H9 (cell line): ENCODE measurements at regions not wholly inside any gene's neighbourhood (a gene's known extent, or its start where the extent isn't known, plus 50 kb on each side); places are given as distances from the start of the nearest gene placed in this dataset.

Experiments used
- DNase-seq: peaks from one replicate; pipeline ENCODE4 v3.0.0-alpha.2; 2017
- H2AFZ ChIP-seq: one replicate; pipeline ENCODE4 v1.6.1; 2013; ENCODE audit warnings: mild to moderate bottlenecking, low read length, control low read depth, moderate library complexity
- H2AK5ac ChIP-seq: 2 replicates; pipeline ENCODE4 v1.6.1; 2013; ENCODE audit warnings: low read length, control low read depth, mixed read lengths; ENCODE audit not compliant: insufficient read length
- H2BK120ac ChIP-seq: one replicate; pipeline ENCODE4 v1.6.1; 2013; ENCODE audit warnings: low read depth, mild to moderate bottlenecking, low read length, control low read depth, inconsistent platforms; ENCODE audit not compliant: poor library complexity, severe bottlenecking
- H2BK12ac ChIP-seq: 2 replicates; pipeline ENCODE4 v1.6.1; 2013; ENCODE audit warnings: low read length, control low read depth, mixed read lengths, low read depth; ENCODE audit not compliant: insufficient read length
- H2BK15ac ChIP-seq: 2 replicates; pipeline ENCODE4 v1.6.1; 2013; ENCODE audit warnings: low read depth, low read length, control low read depth
- H2BK20ac ChIP-seq: one replicate; pipeline ENCODE4 v1.6.1; 2013; ENCODE audit warnings: low read depth, mild to moderate bottlenecking, low read length, control low read depth, inconsistent platforms; ENCODE audit not compliant: poor library complexity, severe bottlenecking
- H2BK5ac ChIP-seq: 2 replicates; pipeline ENCODE4 v1.6.1; 2013; ENCODE audit warnings: low read length, control low read depth, mixed read lengths; ENCODE audit not compliant: insufficient read length
- H3K14ac ChIP-seq: 2 replicates; pipeline ENCODE4 v1.6.1; 2013; ENCODE audit warnings: low read length, control low read depth; ENCODE audit not compliant: insufficient read depth
- H3K18ac ChIP-seq: 2 replicates; pipeline ENCODE4 v1.6.1; 2013; ENCODE audit warnings: low read depth, mild to moderate bottlenecking, mixed read lengths, low read length, control low read depth; ENCODE audit not compliant: insufficient read length
- H3K23ac ChIP-seq: 2 replicates; pipeline ENCODE4 v1.6.1; 2013; ENCODE audit warnings: low read length, control low read depth, mixed read lengths, low read depth; ENCODE audit not compliant: insufficient read length
- H3K23me2 ChIP-seq: 2 replicates; pipeline ENCODE4 v1.6.1; 2013; ENCODE audit warnings: low read depth, mild to moderate bottlenecking, mixed read lengths, low read length, control low read depth; ENCODE audit not compliant: insufficient read length, poor library complexity, severe bottlenecking
- H3K27ac ChIP-seq: 2 replicates; pipeline ENCODE4 v1.5.1; 2013; ENCODE audit warnings: low read length, control low read depth, mixed read lengths, low read depth; ENCODE audit not compliant: insufficient read length
- H3K27me3 ChIP-seq: 2 replicates; pipeline ENCODE4 v1.6.1; 2013; ENCODE audit warnings: low read length, control low read depth, inconsistent platforms; ENCODE audit not compliant: insufficient read depth
- H3K4ac ChIP-seq: 2 replicates; pipeline ENCODE4 v1.6.1; 2013; ENCODE audit warnings: low read depth, mild to moderate bottlenecking, control low read depth, inconsistent platforms, low read length, moderate library complexity
- H3K4me1 ChIP-seq: 2 replicates; pipeline ENCODE4 v1.6.1; 2013; ENCODE audit warnings: low read length, control low read depth, inconsistent platforms; ENCODE audit not compliant: insufficient read depth
- H3K4me2 ChIP-seq: 2 replicates; pipeline ENCODE4 v1.6.1; 2013; ENCODE audit warnings: low read length, control low read depth, mixed read lengths; ENCODE audit not compliant: insufficient read length, insufficient read depth
- H3K56ac ChIP-seq: 2 replicates; pipeline ENCODE4 v1.6.1; 2013; ENCODE audit warnings: low read depth, mild to moderate bottlenecking, mixed read lengths, low read length, control low read depth; ENCODE audit not compliant: insufficient read length
- H3K79me1 ChIP-seq: 2 replicates; pipeline ENCODE4 v1.6.1; 2013; ENCODE audit warnings: low read depth, mild to moderate bottlenecking, moderate library complexity, low read length, control low read depth, inconsistent platforms; ENCODE audit not compliant: insufficient read depth, poor library complexity, severe bottlenecking
- H3K79me2 ChIP-seq: 2 replicates; pipeline ENCODE4 v1.6.1; 2013; ENCODE audit warnings: low read length, control low read depth, inconsistent platforms; ENCODE audit not compliant: insufficient read depth
- H3K9ac ChIP-seq: 2 replicates; pipeline ENCODE4 v1.6.1; 2013; ENCODE audit warnings: low read length, control low read depth, mixed read lengths; ENCODE audit not compliant: insufficient read length; ENCODE audit errors: extremely low read depth
- H3K9me3 ChIP-seq: one replicate; pipeline ENCODE4 v1.6.1; 2013; ENCODE audit warnings: low read depth, low read length, inconsistent platforms; ENCODE audit not compliant: control insufficient read depth
- H3T11ph ChIP-seq: one replicate; pipeline ENCODE4 v1.6.1; 2013; ENCODE audit warnings: mild to moderate bottlenecking, low read length, control low read depth, inconsistent platforms
- H4K20me1 ChIP-seq: one replicate; pipeline ENCODE4 v1.6.1; 2013; ENCODE audit not compliant: control insufficient read depth, insufficient read length, insufficient read depth
- H4K5ac ChIP-seq: 2 replicates; pipeline ENCODE4 v1.6.1; 2013; ENCODE audit warnings: low read depth, mild to moderate bottlenecking, mixed read lengths, low read length, control low read depth; ENCODE audit not compliant: insufficient read length
- H4K8ac ChIP-seq: replicated peaks from 2 replicates; pipeline ENCODE4 v1.6.1; 2013; ENCODE audit warnings: low read length, control low read depth, mixed read lengths, low read depth; ENCODE audit not compliant: insufficient read length
- H4K91ac ChIP-seq: 2 replicates; pipeline ENCODE4 v1.6.1; 2013; ENCODE audit warnings: low read depth, mild to moderate bottlenecking, moderate library complexity, mixed read lengths, low read length, control low read depth; ENCODE audit not compliant: insufficient read length
- H3K27ac Mint-ChIP-seq, 3 experiments: 2 replicates in 2 of 3; 3 replicates in 1 of 3; pipeline ENCODE4 v1.8.0; 2020 to 2021; ENCODE audit warnings: mixed read lengths in 3 of 3, mild to moderate bottlenecking in 1 of 3, moderate library complexity in 1 of 3
- H3K27me3 Mint-ChIP-seq: 2 replicates; pipeline ENCODE4 v1.8.0; 2021; ENCODE audit warnings: low read depth, mild to moderate bottlenecking, moderate library complexity, mixed read lengths
- H3K36me3 Mint-ChIP-seq, 3 experiments: 2 replicates in 2 of 3; 3 replicates in 1 of 3; pipeline ENCODE4 v1.8.0; 2020 to 2021; ENCODE audit warnings: low read depth in 3 of 3, mixed read lengths in 3 of 3; ENCODE audit not compliant: insufficient read depth in 1 of 3
- H3K4me1 Mint-ChIP-seq, 2 experiments: 2 replicates each; pipeline ENCODE4 v1.8.0; 2020; ENCODE audit warnings: mixed read lengths in 2 of 2
- H3K4me3 Mint-ChIP-seq, 2 experiments: 2 replicates in 1 of 2; 3 replicates in 1 of 2; pipeline ENCODE4 v1.8.0; 2020 to 2021; ENCODE audit warnings: mild to moderate bottlenecking in 2 of 2, mixed read lengths in 2 of 2, moderate library complexity in 1 of 2
- H3K9me3 Mint-ChIP-seq, 2 experiments: 2 replicates in 1 of 2; 3 replicates in 1 of 2; pipeline ENCODE4 v1.8.0; 2020; ENCODE audit warnings: mild to moderate bottlenecking in 2 of 2, mixed read lengths in 2 of 2, moderate library complexity in 1 of 2
- CTCF ChIP-seq: fragments of 200-600 bp; sonication (generic); conservative IDR thresholded peaks from 3 replicates; pipeline ENCODE4 v1.8.0; 2021; ENCODE audit warnings: antibody characterized with exemption, mild to moderate bottlenecking
- WGBS: extraction: QIAGEN DNeasy Blood & Tissue Kit; methylation state at CpG from one replicate; pipeline ENCODE4 v1.1.7; 2013; ENCODE audit warnings: missing lambda C conversion rate, low lambda C conversion rate, mixed read lengths; ENCODE audit not compliant: insufficient read length; ENCODE audit errors: extremely low coverage; 5-methylcytosine and 5-hydroxymethylcytosine counted together

GRCh38 chr13:90300015-90300414, 1047.5 kb upstream of the MIR17HG start:
- Histone ChIP-seq H3K4me1 (no peaks in the 10 kb centered on the region; the same call in 1 of the 2 replicates), H3K14ac (no peak overlapping the region), H4K20me1 (no peaks in the 10 kb centered on the region), H3K23me2 (no peaks in the 10 kb centered on the region), H3K23ac (no peak overlapping the region), H3K4me2 (no peak overlapping the region), H4K8ac (no peak overlapping the region), H3K79me1 (no peaks in the 10 kb centered on the region), H2AFZ (no peak overlapping the region), H3K56ac (no peak overlapping the region), H2BK120ac (no peak overlapping the region), H3K79me2 (no peaks in the 10 kb centered on the region), H2AK5ac (no peak overlapping the region), H3T11ph (no peak overlapping the region), H3K9ac (no peak overlapping the region), H3K9me3 (no peaks in the 10 kb centered on the region), H2BK20ac (no peak overlapping the region), H2BK5ac (no peak overlapping the region), H4K5ac (no peak overlapping the region), H2BK15ac (no peak overlapping the region), H3K4ac (no peak overlapping the region), H3K27ac (no peak overlapping the region), H3K27me3 (no peaks in the 10 kb centered on the region), H4K91ac (no peak overlapping the region), H2BK12ac (no peak overlapping the region), H3K18ac (no peak overlapping the region)
- Mint-ChIP-seq H3K27me3 (no peaks in the 10 kb centered on the region), H3K4me1 (peaks cover 5 to 7% of the 10 kb centered on the region in 2 experiments), H3K4me3 (no peak overlapping the region), H3K36me3 (no peaks in the 10 kb centered on the region), H3K9me3 (no peaks in the 10 kb centered on the region), H3K27ac (no peak overlapping the region)
- DNase-seq = no peak
- whole genome bisulfite sequencing = no CpG with 5 or more reads among the region's 2 CpGs
- TF ChIP-seq CTCF = no peak
